Mucosa of descending colon (tissue), 3 donors: ENCODE measurements at regions not wholly inside any gene's neighbourhood (a gene's known extent, or its start where the extent isn't known, plus 50 kb on each side); places are given as distances from the start of the nearest gene placed in this dataset.

Experiments used
- ATAC-seq: fragments of 200-7000 bp; cut with Tn5 transposase; one replicate; pipeline ENCODE4 v1.9.1; 2020; ENCODE audit warnings: mild to moderate bottlenecking, moderate library complexity
- DNase-seq, 3 donors: peaks; one replicate each; pipeline ENCODE4 v3.0.0-alpha.2; 2020
- H3K36me3 ChIP-seq: fragments of 200-600 bp; one replicate; pipeline ENCODE4 v1.8.0; 2021; ENCODE audit warnings: low read depth, mild to moderate bottlenecking
- H3K4me1 ChIP-seq: fragments of 200-600 bp; one replicate; pipeline ENCODE4 v1.8.0; 2021; ENCODE audit warnings: low read depth, mild to moderate bottlenecking
- H3K4me3 ChIP-seq: fragments of 200-600 bp; one replicate; pipeline ENCODE4 v1.8.0; 2021; ENCODE audit warnings: mild to moderate bottlenecking
- H3K9me3 ChIP-seq: fragments of 200-600 bp; one replicate; pipeline ENCODE4 v1.8.0; 2021; ENCODE audit warnings: mild to moderate bottlenecking
- CTCF ChIP-seq: fragments of 200-600 bp; IDR thresholded peaks from one replicate; pipeline ENCODE4 v1.8.0; 2022; ENCODE audit warnings: antibody characterized with exemption, mild to moderate bottlenecking
- intact Hi-C, 2 donors: fragments of 100-400 bp; cut with DNase I in 1 of 2; cut with micrococcal nuclease in 1 of 2; formaldehyde crosslinking; loops; one replicate each; pipeline versions ENCODE4 v1.11.0 to v1.11.1; 2022; cut with DNase I, micrococcal nuclease
- donor health status: DM: no; HTN: no; CAD: no; lungs with moderate emphysema.
- donor health status: DM: no; HTN: no; CAD: no.
- donor health status: DM: no; HTN: yes; CAD: no.

- ATAC-seq, result no peak
- no peak for DNase-seq
- intact Hi-C loops, result no loop called here
- TF ChIP-seq CTCF, result no peak
- Histone ChIP-seq H3K4me1 (no peaks in the 10 kb centered on the region), H3K36me3 (no peaks in the 10 kb centered on the region), H3K9me3 (no peaks in the 10 kb centered on the region), H3K4me3 (no peak overlapping the region)
Measured at GRCh38 chr22:49427941-49428340, 399.7 kb downstream of the BRD1 start.

GRCh38 chr22:49427341-49427740 lies 400.3 kb downstream of the BRD1 start:
- no peak for ATAC-seq
- Histone ChIP-seq H3K9me3 (no peaks in the 10 kb centered on the region), H3K4me3 (no peak overlapping the region), H3K36me3 (no peaks in the 10 kb centered on the region), H3K4me1 (no peaks in the 10 kb centered on the region)
- intact Hi-C loops, result no loop called here
- TF ChIP-seq CTCF, result no peak
- DNase-seq, result no peak

GRCh38 chr22:49426618-49427266 lies 400.9 kb downstream of the BRD1 start:
- TF ChIP-seq CTCF, result no peak
- no peak for DNase-seq
- intact Hi-C loops, result no loop called here
- ATAC-seq, result no peak
- no peak overlapping the region for H3K4me3 ChIP-seq
- no peaks in the 10 kb centered on the region for H3K4me1 ChIP-seq
- H3K36me3 ChIP-seq, result no peaks in the 10 kb centered on the region
- H3K9me3 ChIP-seq, result no peaks in the 10 kb centered on the region

- Histone ChIP-seq H3K4me1 (no peaks in the 10 kb centered on the region), H3K9me3 (no peaks in the 10 kb centered on the region), H3K4me3 (no peak overlapping the region), H3K36me3 (no peaks in the 10 kb centered on the region)
- ATAC-seq, result no peak
- intact Hi-C loops, result no loop called here
- no peak for TF ChIP-seq CTCF
- DNase-seq, result no peak
Measured at GRCh38 chr22:49426098-49426497, 401.6 kb downstream of the BRD1 start.

- Histone ChIP-seq H3K4me3 (no peak overlapping the region), H3K36me3 (no peaks in the 10 kb centered on the region), H3K9me3 (no peaks in the 10 kb centered on the region), H3K4me1 (no peaks in the 10 kb centered on the region)
- intact Hi-C loops, result no loop called here
- ATAC-seq, result no peak
- TF ChIP-seq CTCF, result no peak
- DNase-seq, result no peak
Measured at GRCh38 chr22:49425356-49425755, 402.3 kb downstream of the BRD1 start.

GRCh38 chr22:49424893-49425270 lies 402.8 kb downstream of the BRD1 start:
- no peaks in the 10 kb centered on the region for H3K9me3 ChIP-seq
- DNase-seq, result no peak
- no peak overlapping the region for H3K4me3 ChIP-seq
- no peaks in the 10 kb centered on the region for H3K36me3 ChIP-seq
- TF ChIP-seq CTCF, result no peak
- H3K4me1 ChIP-seq, result no peaks in the 10 kb centered on the region
- intact Hi-C loops, result no loop called here
- ATAC-seq, result no peak
